ENCODE measurements at regions not wholly inside any gene's neighbourhood (a gene's known extent, or its start where the extent isn't known, plus 50 kb on each side); places are given as distances from the start of the nearest gene placed in this dataset.

DNA sequence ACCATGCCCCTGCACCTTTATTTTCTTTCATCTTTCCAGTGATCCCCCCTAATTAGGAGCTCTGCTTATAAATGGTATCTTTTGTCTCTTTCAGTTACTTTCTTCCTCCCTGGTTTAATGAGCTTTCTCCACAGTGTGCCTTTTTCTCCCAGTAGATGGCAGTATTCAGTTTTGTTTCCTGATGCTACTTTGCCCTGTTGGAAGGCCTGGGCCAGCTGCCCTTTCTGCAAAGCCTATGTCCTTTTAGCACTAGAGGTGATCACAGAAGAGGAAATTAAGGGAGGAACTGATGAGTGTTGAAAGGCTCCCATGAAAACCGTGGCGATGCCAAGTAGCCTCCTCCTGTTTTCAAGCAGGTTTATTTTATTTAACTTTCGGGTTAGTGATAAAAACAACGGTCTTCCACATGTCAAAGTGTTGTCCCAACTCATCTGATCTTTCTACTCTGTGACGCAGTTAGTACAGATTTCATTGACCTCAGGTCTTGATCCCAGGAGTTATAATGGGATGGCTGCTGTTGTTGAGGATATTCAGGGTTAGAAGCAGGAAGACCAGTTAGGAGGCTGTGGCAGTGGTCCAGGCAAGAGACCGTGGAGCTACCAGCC lies 184.2 kb upstream of the BMP2 start:
- no peak overlapping the region for H3K4me3 ChIP-seq (ENCODE audit: low read depth, low read length)
- TF ChIP-seq, protein P1, sequence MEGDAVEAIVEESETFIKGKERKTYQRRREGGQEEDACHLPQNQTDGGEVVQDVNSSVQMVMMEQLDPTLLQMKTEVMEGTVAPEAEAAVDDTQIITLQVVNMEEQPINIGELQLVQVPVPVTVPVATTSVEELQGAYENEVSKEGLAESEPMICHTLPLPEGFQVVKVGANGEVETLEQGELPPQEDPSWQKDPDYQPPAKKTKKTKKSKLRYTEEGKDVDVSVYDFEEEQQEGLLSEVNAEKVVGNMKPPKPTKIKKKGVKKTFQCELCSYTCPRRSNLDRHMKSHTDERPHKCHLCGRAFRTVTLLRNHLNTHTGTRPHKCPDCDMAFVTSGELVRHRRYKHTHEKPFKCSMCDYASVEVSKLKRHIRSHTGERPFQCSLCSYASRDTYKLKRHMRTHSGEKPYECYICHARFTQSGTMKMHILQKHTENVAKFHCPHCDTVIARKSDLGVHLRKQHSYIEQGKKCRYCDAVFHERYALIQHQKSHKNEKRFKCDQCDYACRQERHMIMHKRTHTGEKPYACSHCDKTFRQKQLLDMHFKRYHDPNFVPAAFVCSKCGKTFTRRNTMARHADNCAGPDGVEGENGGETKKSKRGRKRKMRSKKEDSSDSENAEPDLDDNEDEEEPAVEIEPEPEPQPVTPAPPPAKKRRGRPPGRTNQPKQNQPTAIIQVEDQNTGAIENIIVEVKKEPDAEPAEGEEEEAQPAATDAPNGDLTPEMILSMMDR (IDR thresholded peaks at IDR 0.05; ENCODE audit: borderline replicate concordance, insufficient read depth, low read depth, low read length), result peak; percentile 57; the same call in 1 of the 2 replicates

DNA sequence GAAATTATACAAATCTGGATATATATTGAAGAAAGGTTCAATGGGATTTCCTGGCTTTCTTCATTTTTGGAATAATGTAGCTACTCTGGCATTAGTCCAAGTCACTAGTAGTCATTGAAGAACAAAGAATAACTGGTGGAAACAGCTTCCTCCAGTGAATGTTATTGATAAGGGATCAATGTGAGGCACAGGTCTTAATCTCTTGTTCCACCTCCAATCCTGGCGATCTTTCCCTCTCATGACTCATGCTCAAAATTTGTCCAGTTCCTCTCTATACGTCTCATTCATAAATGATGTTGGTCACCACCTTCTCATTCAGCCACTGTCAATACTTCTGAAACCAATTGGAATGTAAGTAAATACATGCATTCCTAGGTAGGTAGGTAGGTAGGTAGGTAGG lies 185.0 kb upstream of the BMP2 start:
- no peak overlapping the region for H3K4me3 ChIP-seq (ENCODE audit: low read depth, low read length)
- TF ChIP-seq, protein P1 (IDR thresholded peaks at IDR 0.05; ENCODE audit: borderline replicate concordance, insufficient read depth, low read depth, low read length), result no peak

DNA sequence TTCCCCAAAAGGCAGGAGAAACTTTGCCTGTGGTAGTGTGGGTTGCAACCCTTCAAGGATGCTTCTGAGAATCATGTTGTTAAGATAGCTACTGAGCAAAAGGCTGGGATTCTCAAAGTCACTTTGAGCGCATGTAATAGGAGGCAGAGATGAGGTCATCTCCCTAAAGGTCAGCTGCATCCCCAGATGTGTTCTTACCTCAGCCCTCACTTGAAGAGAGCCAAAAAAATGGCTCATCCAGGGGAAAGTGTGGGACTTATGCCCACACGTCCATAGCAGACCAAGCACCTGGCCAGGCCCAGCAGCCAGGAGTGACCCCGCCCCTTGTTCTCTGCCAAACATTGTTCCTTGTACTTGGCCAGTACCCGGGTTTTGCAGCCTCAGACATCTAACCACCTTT lies 187.0 kb upstream of the BMP2 start:
- TF ChIP-seq, protein P1 (IDR thresholded peaks at IDR 0.05; ENCODE audit: borderline replicate concordance, insufficient read depth, low read depth, low read length), result no peak

DNA sequence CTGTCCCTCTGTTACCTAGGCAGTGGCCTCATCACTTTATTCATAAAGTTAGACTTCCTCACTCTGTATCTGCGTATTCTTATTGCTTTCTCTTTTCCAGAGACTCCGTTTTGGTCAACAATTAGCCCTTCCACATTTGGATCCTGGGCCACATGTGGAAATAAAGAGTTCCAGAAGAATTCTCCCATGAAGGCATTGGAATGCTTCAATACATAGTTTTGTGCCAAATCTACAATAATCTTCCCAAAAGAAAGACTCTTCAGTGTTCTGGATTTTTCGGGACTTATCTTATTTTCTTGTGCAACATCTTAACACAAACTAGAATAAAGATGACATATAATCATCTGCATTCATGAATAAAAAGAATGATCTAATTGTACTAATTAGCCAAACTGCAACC lies 187.7 kb upstream of the BMP2 start:
- no peak overlapping the region for H3K4me3 ChIP-seq (ENCODE audit: low read depth, low read length)
- TF ChIP-seq, protein P1 (IDR thresholded peaks at IDR 0.05; ENCODE audit: borderline replicate concordance, insufficient read depth, low read depth, low read length), result no peak

More for the DNA sequence above, 187.0 kb upstream of the BMP2 start:
- H3K4me3 ChIP-seq (ENCODE audit: low read depth, low read length), result no peak overlapping the region

DNA sequence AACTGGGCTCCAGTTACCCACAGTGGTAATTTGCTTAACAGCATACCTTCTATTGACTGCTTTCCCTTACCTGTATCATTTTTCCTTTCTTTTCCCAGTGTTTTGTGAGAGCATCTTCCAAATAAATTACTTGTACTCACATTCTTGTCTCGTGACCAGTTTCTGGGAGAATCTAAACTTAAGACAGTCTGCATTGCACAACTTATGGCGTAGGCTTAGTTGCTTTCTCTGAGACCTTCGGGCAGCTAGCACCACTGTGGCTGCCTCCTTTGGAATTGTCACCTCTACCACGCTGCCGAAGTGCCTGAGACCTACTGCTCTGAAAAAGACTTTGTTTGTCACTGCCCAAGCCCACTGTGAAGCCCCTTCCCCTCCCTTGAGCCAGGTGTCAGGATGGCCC lies 188.1 kb upstream of the BMP2 start:
- H3K4me3 ChIP-seq (ENCODE audit: low read depth, low read length), result no peak overlapping the region

DNA sequence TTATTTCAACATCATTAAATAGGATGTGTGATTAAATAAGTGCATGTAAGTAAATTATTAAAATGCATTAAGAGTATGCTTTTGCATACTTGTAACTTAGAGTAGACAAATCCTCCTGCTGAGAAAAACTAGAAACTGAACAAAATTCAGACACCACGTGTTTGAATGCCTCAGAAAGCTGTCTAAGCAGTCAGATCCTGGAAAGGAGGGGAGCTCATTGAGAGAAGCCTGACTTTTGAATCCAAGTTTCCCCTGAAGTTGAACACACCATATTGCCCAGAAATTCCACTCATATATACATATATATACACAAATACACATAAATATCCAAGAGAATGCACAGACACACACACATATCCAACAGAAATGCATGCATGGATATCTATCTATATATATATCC lies 190.0 kb upstream of the BMP2 start:
- TF ChIP-seq, protein P1 (IDR thresholded peaks at IDR 0.05; ENCODE audit: borderline replicate concordance, insufficient read depth, low read depth, low read length), result no peak
- H3K4me3 ChIP-seq (ENCODE audit: low read depth, low read length), result no peak overlapping the region

More for the DNA sequence above, 188.1 kb upstream of the BMP2 start:
- TF ChIP-seq, protein P1 (IDR thresholded peaks at IDR 0.05; ENCODE audit: borderline replicate concordance, insufficient read depth, low read depth, low read length), result no peak

DNA sequence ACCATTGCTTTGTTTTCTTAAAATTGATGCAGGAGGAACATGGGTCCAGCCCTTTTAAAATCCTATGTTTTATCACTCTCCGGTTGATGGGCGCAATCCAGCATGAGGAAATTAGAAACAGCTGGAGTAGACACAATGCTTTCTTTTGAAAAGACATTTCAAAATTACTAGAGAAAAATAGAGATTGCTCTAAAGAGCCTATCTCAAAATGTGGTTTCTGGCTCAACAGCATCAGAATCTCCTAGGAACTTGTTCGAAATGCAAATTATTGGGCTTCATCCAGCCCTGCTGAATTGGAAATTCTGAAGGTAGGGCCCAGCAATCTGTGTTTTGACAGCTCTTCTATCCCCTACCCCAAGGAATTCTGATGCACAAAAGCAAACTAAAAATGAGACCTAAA lies 190.8 kb upstream of the BMP2 start:
- H3K4me3 ChIP-seq (ENCODE audit: low read depth, low read length), result no peak overlapping the region
- TF ChIP-seq, protein P1 (IDR thresholded peaks at IDR 0.05; ENCODE audit: borderline replicate concordance, insufficient read depth, low read depth, low read length), result no peak

All from GM12875 (cell line).